ENCODE measurements at regions not wholly inside any gene's neighbourhood (a gene's known extent, or its start where the extent isn't known, plus 50 kb on each side); places are given as distances from the start of the nearest gene placed in this dataset.
"Not testable (repeated sequence)": the region's sequence is repeated elsewhere in the genome, so short reads cannot be mapped to it uniquely, and the experiment has no call there.

- Histone ChIP-seq H3K9me3 (peaks cover 0 to 23% (median 11%) of the 10 kb centered on the region in 11 donors), H3K36me3 (no peaks in the 10 kb centered on the region), H3K4me3 (no peak overlapping the region), H3K27me3 (no peaks in the 10 kb centered on the region), H3K4me1 (no peaks in the 10 kb centered on the region), H3K27ac (no peak overlapping the region)
- no peak for TF ChIP-seq CTCF (IDR thresholded peaks at IDR 0.05)
- ATAC-seq = no peak
- DNase-seq = no peak
- intact Hi-C loops (cut with DNase I) = no loop called here
These were observed 143.7 kb upstream of the LRIG1 start for GRCh38 chr3:66644549-66644948.

- 79 to 82% methylated on average over 1 of the region's 1 CpG for WGBS, 2 donors
- DNase-seq = no peak
- H3K9me3 ChIP-seq = peaks cover 0 to 23% (median 11%) of the 10 kb centered on the region in 11 donors
- H3K4me3 ChIP-seq = no peak overlapping the region
- ATAC-seq = no peak
- H3K27ac ChIP-seq = no peak overlapping the region
- no peak for TF ChIP-seq CTCF (IDR thresholded peaks at IDR 0.05)
- no peaks in the 10 kb centered on the region for H3K27me3 ChIP-seq
- H3K36me3 ChIP-seq = no peaks in the 10 kb centered on the region
- H3K4me1 ChIP-seq = no peaks in the 10 kb centered on the region
- intact Hi-C loops (cut with DNase I) = no loop called here
These were observed 148.2 kb upstream of the LRIG1 start for GRCh38 chr3:66648975-66649374.

GRCh38 chr3:66651520-66651919 is 150.7 kb upstream of the LRIG1 start:
- intact Hi-C loops (cut with DNase I); H3K27ac ChIP-seq; H3K4me1 ChIP-seq; ATAC-seq; H3K36me3 ChIP-seq; H3K4me3 ChIP-seq; DNase-seq; H3K9me3 ChIP-seq; H3K27me3 ChIP-seq: not testable (repeated sequence)
- 97% methylated on average over 22 to 29 of the region's 29 CpGs for WGBS, 2 donors

GRCh38 chr3:66652100-66652499 is 151.3 kb upstream of the LRIG1 start:
- H3K4me1 ChIP-seq; H3K36me3 ChIP-seq; H3K9me3 ChIP-seq; DNase-seq; intact Hi-C loops (cut with DNase I); H3K27me3 ChIP-seq; H3K27ac ChIP-seq; ATAC-seq; H3K4me3 ChIP-seq: not testable (repeated sequence)
- WGBS, 2 donors = 95 to 96% methylated on average over 3 of the region's 4 CpGs

GRCh38 chr3:66655044-66655443 is 154.2 kb upstream of the LRIG1 start:
- no peaks in the 10 kb centered on the region for H3K4me1 ChIP-seq

More at GRCh38 chr3:66655044-66655443, 154.2 kb upstream of the LRIG1 start:
- Histone ChIP-seq H3K9me3 (no peaks in the 10 kb centered on the region), H3K27ac (no peak overlapping the region), H3K27me3 (no peaks in the 10 kb centered on the region), H3K36me3 (no peaks in the 10 kb centered on the region), H3K4me3 (no peak overlapping the region)
- no peak for DNase-seq
- intact Hi-C loops (cut with DNase I) = no loop called here
- WGBS, 2 donors = 81 to 86% methylated on average over 3 of the region's 3 CpGs
- no peak for ATAC-seq
- no peak for TF ChIP-seq CTCF (IDR thresholded peaks at IDR 0.05)

All from heart right ventricle (tissue), 16 donors.